ENCODE measurements at regions not wholly inside any gene's neighbourhood (a gene's known extent, or its start where the extent isn't known, plus 50 kb on each side); places are given as distances from the start of the nearest gene placed in this dataset.

GRCh38 chr1:2941907-2942306 lies 79.4 kb upstream of the ACTRT2 start:
- no peak for DNase-seq (ENCODE audit: low read depth in 2 of 2)
- no peak for TF ChIP-seq CTCF (IDR thresholded peaks at IDR 0.05; ENCODE audit: low read depth, low read length)
- no peak overlapping the region for H3K4me3 ChIP-seq (replicated peaks in 1 of 2; ENCODE audit: low read depth in 2 of 2, low read length in 2 of 2)

- DNase-seq (ENCODE audit: low read depth in 2 of 2) = no peak
- TF ChIP-seq CTCF (IDR thresholded peaks at IDR 0.05; ENCODE audit: low read depth, low read length) = no peak
- no peak overlapping the region for H3K4me3 ChIP-seq (replicated peaks in 1 of 2; ENCODE audit: low read depth in 2 of 2, low read length in 2 of 2)
Measured at GRCh38 chr1:2942410-2942809, 78.9 kb upstream of the ACTRT2 start.

- no peak for TF ChIP-seq CTCF (IDR thresholded peaks at IDR 0.05; ENCODE audit: low read depth, low read length)
- no peak for DNase-seq (ENCODE audit: low read depth in 2 of 2)
- H3K4me3 ChIP-seq (replicated peaks in 1 of 2; ENCODE audit: low read depth in 2 of 2, low read length in 2 of 2) = no peak overlapping the region
Measured at GRCh38 chr1:2943686-2944260, 77.5 kb upstream of the ACTRT2 start.

- no peak overlapping the region for H3K4me3 ChIP-seq (replicated peaks in 1 of 2; ENCODE audit: low read depth in 2 of 2, low read length in 2 of 2)
Measured at GRCh38 chr1:2944705-2945104, 76.6 kb upstream of the ACTRT2 start.

GRCh38 chr1:2945821-2946231 lies 75.4 kb upstream of the ACTRT2 start:
- H3K4me3 ChIP-seq (replicated peaks in 1 of 2; ENCODE audit: low read depth in 2 of 2, low read length in 2 of 2) = no peak overlapping the region
- DNase-seq (ENCODE audit: low read depth in 2 of 2) = no peak
- TF ChIP-seq CTCF (IDR thresholded peaks at IDR 0.05; ENCODE audit: low read depth, low read length) = no peak

More at GRCh38 chr1:2944705-2945104, 76.6 kb upstream of the ACTRT2 start:
- TF ChIP-seq CTCF (IDR thresholded peaks at IDR 0.05; ENCODE audit: low read depth, low read length) = no peak
- no peak for DNase-seq (ENCODE audit: low read depth in 2 of 2)

GRCh38 chr1:2946291-2946690 lies 75.0 kb upstream of the ACTRT2 start:
- H3K4me3 ChIP-seq (replicated peaks in 1 of 2; ENCODE audit: low read depth in 2 of 2, low read length in 2 of 2) = no peak overlapping the region
- DNase-seq (ENCODE audit: low read depth in 2 of 2) = no peak
- no peak for TF ChIP-seq CTCF (IDR thresholded peaks at IDR 0.05; ENCODE audit: low read depth, low read length)

Measured in cardiac fibroblast (primary cell).